RWPE1 (cell line): ENCODE measurements at regions not wholly inside any gene's neighbourhood (a gene's known extent, or its start where the extent isn't known, plus 50 kb on each side); places are given as distances from the start of the nearest gene placed in this dataset.

Experiments used
- CTCF ChIA-PET: fragments of 350-600 bp; sonication (Branson Sonifier 250); formaldehyde crosslinking; extraction: SDS; loops from one replicate; lab custom pipeline; 2021; lab: Yijun Ruan, JAX
- POLR2A ChIA-PET: fragments of 400-600 bp; formaldehyde crosslinking; extraction: SDS; loops from one replicate; lab custom pipeline; 2020; ENCODE audit warnings: antibody characterized with exemption; ENCODE audit not compliant: low non-redundant PET; lab: Yijun Ruan, JAX
- DNase-seq: peaks from one replicate; pipeline ENCODE4 v3.0.0; 2012; ENCODE audit warnings: low spot score
- H3K27ac ChIP-seq: fragments of 450-650 bp; 2 replicates; pipeline ENCODE4 v1.5.1; 2017
- TF ChIP-seq, protein P1 (sequence below): fragments of 450-650 bp; conservative IDR thresholded peaks from 2 replicates; pipeline ENCODE4 v1.5.1; 2017; ENCODE audit warnings: low read depth, mild to moderate bottlenecking

DNA sequence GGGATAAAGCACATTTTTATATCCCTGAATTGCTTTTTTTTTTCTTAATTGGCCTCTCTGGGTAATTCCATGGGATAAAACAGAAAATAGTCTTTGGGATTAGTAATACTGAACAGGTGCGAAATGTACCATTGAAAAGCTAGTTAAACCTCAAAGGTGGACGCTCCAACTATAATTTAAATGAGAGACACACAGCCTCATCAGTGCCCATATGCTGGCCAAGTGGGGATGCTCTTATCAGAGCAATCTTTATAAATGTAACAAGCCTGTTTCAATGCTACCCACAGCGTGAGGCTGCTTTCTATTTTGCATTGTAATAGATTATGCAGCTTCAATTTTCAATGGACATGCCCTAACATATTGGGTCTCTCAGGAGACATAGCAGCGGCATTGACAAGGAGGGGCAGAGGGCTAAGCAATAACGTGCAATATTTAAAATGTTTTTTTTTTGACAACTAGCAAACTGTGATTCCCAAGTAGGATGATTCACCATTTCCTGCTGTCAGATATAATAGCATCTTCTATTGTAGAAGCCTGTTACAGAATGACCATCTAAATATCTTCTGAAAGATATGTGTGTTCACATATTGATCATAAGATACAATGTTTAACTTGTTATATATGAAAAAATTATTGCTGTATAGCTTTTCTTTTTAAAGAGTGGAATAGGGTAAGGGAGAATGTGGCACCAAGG, 91.3 kb upstream of the BET1 start:
- TF ChIP-seq, protein P1, sequence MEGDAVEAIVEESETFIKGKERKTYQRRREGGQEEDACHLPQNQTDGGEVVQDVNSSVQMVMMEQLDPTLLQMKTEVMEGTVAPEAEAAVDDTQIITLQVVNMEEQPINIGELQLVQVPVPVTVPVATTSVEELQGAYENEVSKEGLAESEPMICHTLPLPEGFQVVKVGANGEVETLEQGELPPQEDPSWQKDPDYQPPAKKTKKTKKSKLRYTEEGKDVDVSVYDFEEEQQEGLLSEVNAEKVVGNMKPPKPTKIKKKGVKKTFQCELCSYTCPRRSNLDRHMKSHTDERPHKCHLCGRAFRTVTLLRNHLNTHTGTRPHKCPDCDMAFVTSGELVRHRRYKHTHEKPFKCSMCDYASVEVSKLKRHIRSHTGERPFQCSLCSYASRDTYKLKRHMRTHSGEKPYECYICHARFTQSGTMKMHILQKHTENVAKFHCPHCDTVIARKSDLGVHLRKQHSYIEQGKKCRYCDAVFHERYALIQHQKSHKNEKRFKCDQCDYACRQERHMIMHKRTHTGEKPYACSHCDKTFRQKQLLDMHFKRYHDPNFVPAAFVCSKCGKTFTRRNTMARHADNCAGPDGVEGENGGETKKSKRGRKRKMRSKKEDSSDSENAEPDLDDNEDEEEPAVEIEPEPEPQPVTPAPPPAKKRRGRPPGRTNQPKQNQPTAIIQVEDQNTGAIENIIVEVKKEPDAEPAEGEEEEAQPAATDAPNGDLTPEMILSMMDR = no peak
- ChIA-PET POLR2A (no interaction called here), CTCF (interaction anchor here (0.9 kb wide), 1 partner anchor 12 kb away, joined by 3 read pairs; no protein-coding TSS in a partner anchor)
- no peak overlapping the region for H3K27ac ChIP-seq
- no peak for DNase-seq

GRCh38 chr7:94099679-94100078, 95.5 kb upstream of the BET1 start:
- DNase-seq = no peak
- ChIA-PET CTCF (no interaction called here), POLR2A (no interaction called here)
- no peak overlapping the region for H3K27ac ChIP-seq
- TF ChIP-seq, protein P1 = no peak

DNA sequence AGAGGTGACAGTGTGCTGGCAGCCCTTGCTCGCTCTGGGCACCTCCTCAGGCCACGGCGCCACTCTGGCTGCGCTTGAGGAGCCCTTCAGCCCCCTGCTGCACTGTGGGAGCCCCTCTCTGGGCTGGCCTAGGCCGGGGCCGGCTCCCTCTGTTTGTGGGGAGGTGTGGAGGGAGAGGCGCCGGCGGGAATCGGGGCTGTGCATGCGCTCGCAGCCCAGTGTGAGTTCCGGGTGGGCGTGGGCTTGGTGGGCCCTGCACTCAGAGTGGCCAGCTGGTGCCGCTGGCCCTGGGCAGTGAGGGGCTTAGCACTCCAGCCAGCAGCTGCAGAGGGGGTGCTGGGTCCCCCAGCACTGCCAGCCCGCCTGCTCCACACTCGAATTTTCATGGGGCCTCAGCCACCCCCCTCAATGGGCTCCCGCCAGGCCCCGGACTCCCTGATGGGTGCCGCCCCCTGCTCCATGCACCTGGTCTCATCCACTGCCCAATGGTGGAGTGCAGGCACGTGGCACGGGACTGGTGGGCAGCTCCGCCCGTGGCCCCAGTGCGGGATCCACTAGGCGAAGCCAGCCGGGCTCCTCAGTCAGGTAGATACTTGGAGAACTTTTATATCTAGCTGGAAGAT, 96.7 kb upstream of the BET1 start:
- POLR2A ChIA-PET = interaction anchor here (0.6 kb wide), 1 partner anchor 107 kb away, joined by 3 read pairs; no protein-coding TSS in a partner anchor
- TF ChIP-seq, protein P1 = no peak
- no peak for DNase-seq
- CTCF ChIA-PET = no interaction called here
- no peak overlapping the region for H3K27ac ChIP-seq

- ChIA-PET POLR2A (no interaction called here), CTCF (no interaction called here)
- no peak for DNase-seq
- H3K27ac ChIP-seq = no peak overlapping the region
- TF ChIP-seq, protein P1 = no peak
Measured at GRCh38 chr7:94104301-94104700, 100.1 kb upstream of the BET1 start.

DNA sequence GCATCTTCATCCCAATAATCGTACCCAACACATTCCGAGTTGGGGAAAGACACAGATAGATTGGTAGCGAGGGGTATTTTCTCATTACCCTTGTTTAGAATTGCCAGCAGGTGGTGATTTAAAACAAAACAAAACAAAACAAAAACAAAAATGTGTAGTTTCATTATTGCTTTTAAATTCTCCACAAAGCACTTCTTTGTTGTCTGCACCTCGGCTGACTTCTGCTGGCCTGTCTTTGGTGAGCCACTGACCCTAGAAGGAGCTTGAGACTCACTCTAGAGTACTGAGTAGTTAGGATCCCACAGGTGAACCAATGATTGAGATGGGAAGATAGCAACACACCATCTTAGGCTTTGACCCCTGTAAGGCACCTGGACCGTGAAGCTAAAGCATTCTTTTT, 105.4 kb upstream of the BET1 start:
- ChIA-PET POLR2A (no interaction called here), CTCF (interaction anchor here (0.6 kb wide), 1 partner anchor 22 kb away, joined by 3 read pairs; no protein-coding TSS in a partner anchor)
- TF ChIP-seq, protein P1 = no peak
- DNase-seq = no peak
- no peak overlapping the region for H3K27ac ChIP-seq

GRCh38 chr7:94111009-94111408, 106.9 kb upstream of the BET1 start:
- DNase-seq = no peak
- no peak overlapping the region for H3K27ac ChIP-seq
- TF ChIP-seq, protein P1 = no peak
- ChIA-PET POLR2A (no interaction called here), CTCF (no interaction called here)
